SKM-1 (cell line): ENCODE measurements at regions not wholly inside any gene's neighbourhood (a gene's known extent, or its start where the extent isn't known, plus 50 kb on each side); places are given as distances from the start of the nearest gene placed in this dataset.

ENCODE experiments used
- DNase-seq: peaks from one replicate; lab custom pipeline; 2025; ENCODE audit not compliant: unreplicated experiment; lab: John Stamatoyannopoulos, UW

DNA sequence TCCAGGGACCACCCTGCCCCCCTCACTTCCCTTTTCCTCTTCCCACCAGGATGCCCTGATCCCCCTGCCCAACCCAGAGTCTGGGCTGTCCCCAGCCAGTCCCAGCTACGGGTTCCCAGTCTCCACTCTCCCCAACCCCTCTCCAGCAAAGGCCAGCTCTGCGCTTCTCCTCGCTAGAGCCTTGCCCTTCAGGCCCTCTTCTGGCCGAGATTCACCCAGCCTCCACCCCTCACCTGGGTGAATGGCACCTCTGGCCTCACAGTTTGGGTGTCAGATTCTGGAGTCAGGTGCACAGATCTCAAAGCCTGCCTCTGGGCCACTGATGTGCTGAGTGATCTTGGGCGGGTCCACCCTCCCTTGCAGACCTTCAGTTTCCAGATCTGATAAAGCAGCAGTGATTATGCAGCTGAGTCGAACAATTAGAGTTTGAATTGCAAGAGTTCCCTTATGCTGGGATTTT, 185.6 kb upstream of the TNRC6C start:
- DNase-seq, result no peak

DNA sequence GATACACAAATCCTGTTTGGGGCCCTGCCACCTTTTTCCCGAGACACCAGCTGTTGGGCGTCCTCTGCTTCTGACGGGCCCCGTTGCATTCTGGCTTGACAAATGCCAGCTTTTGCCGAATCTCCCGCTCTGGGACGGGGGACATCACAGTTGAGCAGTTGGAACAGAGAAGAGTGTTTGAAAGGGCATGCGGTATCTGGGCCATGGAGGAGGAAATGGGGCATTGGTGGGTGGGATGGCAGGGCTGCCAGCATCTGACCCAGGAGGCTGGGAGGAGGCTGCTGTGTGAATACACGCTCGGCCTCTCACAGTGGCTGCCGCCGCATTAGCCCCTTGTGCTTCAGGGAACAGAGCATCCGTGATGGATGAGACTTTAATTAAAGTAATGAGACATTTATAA, 184.3 kb upstream of the TNRC6C start:
- DNase-seq, result no peak

GRCh38 chr17:77778636-77779489, 179.6 kb upstream of the TNRC6C start:
- DNase-seq, result no peak

GRCh38 chr17:77779711-77780539, 178.6 kb upstream of the TNRC6C start:
- DNase-seq, result no peak

DNA sequence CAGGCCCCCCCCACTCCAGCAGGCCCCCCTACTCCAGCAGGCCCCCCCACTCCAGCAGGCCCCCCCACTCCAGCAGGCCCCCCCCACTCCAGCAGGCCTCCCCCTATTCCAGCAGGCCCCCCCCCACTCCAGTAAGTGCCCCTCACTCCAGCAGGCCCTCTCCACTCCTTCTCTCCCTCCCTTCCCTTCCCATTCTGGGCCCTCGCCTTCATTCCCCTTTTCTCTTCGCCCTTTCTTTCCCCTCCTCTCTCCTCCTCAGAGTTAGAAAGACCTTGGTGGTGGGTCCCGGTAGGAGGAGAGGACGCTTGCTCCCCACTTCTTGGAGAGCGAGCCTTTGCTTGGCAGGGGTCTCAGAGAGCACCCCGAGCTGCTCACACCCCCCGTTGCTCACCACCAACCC, 177.0 kb upstream of the TNRC6C start:
- DNase-seq, result no peak

DNA sequence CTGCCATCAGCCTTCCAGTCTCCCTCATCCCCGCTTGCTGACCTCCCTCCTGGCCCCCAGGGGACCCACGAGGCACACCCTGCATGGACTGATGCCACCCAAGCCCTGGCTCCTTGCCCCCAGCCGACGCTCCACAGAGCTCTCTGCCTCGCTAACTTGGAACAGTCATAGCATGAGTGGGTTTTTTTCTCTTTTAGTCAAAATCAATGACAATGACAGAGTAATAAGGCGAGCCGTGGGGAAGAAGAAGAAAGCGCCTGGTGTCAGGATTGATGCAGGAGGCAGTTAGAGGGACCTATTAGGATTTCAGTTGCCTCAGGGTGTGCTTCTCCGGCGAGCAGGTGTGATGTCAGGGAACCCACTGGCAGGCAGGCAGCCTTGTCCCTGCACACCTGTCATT, 176.3 kb upstream of the TNRC6C start:
- no peak for DNase-seq

GRCh38 chr17:77782611-77783010, 175.9 kb upstream of the TNRC6C start:
- no peak for DNase-seq

DNA sequence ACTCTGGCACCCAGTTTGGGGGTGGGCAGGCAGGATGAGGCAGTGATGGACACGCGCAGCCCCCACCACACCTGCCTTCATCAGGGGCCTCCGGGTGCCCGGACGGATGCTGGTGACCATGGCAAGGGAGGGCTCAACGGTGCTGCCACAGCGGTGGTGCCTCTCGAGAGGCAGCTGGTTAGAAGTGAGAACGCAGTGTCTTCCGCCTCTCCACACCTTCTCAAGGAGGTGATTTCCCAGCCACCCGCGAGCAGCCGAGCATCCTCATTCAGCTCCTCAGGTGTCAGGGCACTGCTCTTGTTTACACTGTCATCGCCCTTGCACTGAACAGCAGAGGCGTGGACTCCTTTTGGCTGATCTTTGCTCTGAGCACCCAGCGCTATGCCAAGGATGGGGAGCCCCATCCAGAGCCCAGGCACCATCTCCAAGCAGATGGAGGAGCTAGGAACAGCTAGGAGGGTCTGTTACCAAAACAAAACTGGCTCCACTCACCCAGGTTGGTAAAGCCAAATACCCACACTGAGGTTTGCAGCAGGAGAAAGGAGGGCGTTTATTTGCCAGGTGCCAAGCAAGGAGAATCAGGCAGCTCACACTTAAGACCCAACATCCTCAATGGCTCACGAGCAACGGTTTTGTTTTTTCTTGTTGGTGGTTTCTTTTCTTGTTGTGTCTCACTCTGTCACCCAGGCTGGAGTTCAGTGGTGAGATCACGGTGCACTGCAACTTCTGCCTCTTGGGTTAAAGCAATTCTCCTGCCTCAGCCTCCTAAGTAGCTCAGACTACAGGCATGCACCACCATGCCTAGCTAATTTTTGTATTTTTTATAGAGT, 174.3 kb upstream of the TNRC6C start:
- DNase-seq, result no peak

DNA sequence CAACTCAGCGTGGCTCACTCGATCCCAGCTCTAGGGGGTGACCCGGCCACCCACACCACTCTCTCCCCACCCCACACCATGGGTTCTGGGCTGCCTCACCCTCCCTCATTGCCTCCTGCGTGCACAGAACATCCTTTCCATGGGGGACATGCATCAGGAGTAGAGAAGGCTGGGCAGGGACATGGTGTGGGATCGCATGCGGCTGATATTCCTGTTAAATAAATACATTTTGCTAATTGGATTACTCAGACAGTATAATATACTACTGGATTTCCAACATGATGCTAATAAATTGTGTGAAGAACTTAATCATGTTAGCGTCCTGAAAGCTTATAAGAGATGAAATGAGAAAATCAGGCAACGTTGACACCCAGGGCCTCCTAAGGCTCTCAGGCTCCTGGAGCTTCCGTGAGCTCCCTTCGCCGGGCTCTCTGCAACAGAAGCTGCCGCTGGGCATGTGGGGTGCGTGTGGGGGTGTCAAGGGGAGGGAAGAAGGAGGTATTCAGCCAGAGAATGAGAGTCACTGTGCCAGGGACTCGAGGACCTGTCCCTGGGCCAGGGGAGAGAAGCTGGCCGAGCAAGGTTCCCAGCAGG, 173.1 kb upstream of the TNRC6C start:
- no peak for DNase-seq

DNA sequence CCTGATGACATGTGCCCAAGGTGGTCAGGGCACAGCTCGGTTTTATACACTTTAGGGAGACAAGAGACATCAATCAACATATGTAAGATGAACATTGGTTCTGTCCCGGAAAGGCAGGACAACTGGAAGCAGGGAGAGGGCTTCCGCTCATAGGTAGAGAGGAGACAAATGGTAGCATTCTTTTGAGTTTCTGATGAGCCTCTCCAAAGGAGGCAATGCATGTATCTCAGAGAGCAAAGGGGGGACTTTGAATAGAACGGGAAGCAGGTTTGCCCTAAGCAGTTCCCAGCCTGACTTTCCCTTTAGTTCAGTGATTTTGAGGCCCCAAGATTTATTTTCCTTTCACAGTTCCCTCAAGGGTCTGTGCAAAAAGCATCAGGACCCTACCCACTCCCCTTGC, 172.4 kb upstream of the TNRC6C start:
- no peak for DNase-seq

DNA sequence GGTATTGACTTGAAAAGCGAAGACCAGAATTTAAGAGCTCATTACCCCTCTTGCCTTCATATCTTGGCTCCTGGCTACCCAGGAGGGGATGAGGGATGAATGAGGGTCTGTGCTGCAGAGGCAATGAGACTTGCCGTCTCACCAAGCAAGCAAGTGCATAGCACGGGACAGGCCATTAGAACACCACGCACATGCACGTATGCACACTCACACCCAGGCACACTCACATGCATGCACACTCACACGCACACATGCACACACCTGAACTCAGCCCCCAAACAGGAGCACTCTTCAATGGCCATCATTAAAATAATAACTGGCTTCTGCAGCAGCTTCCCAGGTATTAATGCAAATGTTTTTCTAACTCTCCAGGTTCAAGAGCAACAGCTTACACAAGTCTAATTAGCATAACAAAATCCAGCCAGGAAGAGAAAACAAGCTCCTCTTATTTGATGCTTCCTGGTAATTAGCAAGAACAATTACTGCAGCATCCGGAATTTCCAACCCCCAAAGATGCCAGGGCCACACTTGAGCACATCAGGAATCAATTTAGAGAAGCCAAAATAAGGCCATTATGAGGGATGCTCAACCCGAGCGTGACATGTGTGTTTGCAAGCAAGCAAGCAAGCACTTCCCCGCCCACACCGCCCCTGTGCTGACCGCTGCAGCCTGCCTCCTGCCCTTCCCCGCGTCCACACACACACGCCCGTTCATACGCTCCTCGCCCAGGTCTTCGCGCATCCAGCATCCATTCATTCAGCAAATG, 171.6 kb upstream of the TNRC6C start:
- DNase-seq, result no peak

GRCh38 chr17:77790143-77790829, 168.2 kb upstream of the TNRC6C start:
- no peak for DNase-seq

GRCh38 chr17:77792626-77793025, 165.9 kb upstream of the TNRC6C start:
- DNase-seq, result no peak

DNA sequence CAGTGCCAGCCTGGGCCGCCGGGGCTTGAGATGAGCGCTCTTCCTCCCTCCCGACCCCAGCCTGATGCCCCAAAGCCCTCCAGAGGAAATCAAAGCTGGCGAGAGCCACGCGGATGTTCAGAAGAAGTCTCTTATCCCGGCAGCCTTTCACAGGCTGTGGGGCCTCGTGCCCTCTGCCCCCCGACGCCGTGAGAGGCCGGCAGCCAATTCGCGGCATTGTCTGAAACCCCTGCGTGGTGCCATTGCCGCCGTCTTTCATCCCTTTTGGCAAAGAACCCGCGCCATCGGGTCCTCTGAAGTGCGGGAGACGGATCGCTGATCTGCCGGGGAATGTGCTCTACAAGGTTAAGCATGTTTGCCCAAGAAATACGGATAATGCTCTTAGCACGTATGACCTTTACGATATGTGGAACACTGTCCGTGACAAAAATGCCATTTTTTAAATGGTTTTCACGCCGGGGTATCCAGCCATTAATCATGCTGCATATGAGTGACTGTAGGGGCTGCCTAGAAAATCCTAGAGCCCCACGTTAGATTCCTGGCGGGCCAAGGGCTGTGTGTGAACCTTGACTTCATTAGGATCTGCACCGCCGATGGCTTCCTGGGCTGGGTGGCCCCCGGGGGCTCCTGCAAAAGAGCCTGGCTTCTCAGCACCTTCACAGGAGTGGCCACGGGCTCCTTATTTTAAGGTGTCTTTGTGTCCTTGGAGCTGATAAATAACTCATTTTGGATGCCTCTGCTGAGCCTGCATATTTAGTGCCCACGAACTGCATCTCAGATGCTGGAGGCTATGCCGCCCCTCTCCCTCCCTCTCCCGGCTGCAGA, 165.1 kb upstream of the TNRC6C start:
- no peak for DNase-seq

- no peak for DNase-seq
These were observed 164.6 kb upstream of the TNRC6C start for GRCh38 chr17:77793971-77794235.

DNA sequence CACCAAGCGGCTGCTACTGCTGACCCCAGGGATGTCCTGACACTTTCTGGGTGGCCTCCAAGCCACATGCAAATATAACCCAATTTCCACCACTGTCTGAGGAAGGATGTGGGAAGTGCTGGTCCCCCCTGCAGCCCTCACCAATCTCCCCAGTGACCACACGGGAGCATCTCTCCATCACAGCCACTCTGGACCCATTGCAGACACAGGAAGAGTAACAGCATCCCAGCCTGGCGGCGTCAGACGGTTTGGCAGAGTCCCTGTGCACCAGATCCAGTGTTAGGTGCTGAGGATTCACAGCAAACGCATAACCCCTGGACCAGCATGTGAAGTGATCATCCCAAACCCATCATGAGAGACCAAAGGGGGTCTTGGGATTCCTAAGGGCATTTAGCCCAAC, 163.7 kb upstream of the TNRC6C start:
- no peak for DNase-seq

DNA sequence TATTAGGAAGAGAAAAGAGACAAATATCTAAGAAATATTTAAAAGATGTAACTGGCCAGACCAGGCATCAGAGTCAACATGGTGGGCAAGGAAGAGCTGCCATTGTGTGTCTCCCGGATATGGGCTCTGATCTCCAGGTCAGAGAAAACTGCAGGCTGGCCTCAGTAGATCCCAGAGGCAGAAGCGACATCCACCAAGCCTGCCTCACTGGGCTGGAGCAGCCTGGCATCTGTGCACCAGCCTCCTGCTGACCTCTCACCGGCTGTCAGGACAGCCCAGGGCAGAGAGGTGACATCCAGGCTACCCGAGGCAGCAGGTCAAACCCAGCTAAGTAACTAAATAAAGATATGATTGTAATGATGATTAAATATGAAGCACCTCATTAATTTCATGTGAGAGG, 162.8 kb upstream of the TNRC6C start:
- DNase-seq, result no peak

GRCh38 chr17:77796176-77796860, 162.2 kb upstream of the TNRC6C start:
- no peak for DNase-seq
